Calu3 (cell line): ENCODE measurements at regions not wholly inside any gene's neighbourhood (a gene's known extent, or its start where the extent isn't known, plus 50 kb on each side); places are given as distances from the start of the nearest gene placed in this dataset.

ENCODE experiments used
- BruUV-seq: library from RNA; stranded (reverse); fragments of 400-500 nt; replicated peaks from 2 replicates; lab custom pipeline; 2021; lab: Mats Ljungman, UMichigan
- CTCF ChIA-PET: fragments of 300-600 bp; sonication (Branson Sonifier 250); formaldehyde crosslinking; loops from one replicate; lab custom pipeline; 2022; ENCODE audit warnings: antibody characterized with exemption; lab: Charles Lee
- DNase-seq: peaks from one replicate; pipeline ENCODE4 v3.0.0; 2022
- H3K27ac Mint-ChIP-seq: one replicate; pipeline ENCODE4 v1.8.0; 2022; ENCODE audit warnings: mixed read lengths; ENCODE audit not compliant: unreplicated experiment
- H3K27me3 Mint-ChIP-seq: one replicate; pipeline ENCODE4 v1.8.0; 2022; ENCODE audit warnings: mixed read lengths; ENCODE audit not compliant: unreplicated experiment
- H3K36me3 Mint-ChIP-seq: one replicate; pipeline ENCODE4 v1.8.0; 2022; ENCODE audit warnings: mild to moderate bottlenecking, moderate library complexity, mixed read lengths; ENCODE audit not compliant: insufficient read depth, unreplicated experiment
- H3K4me1 Mint-ChIP-seq: one replicate; pipeline ENCODE4 v1.8.0; 2022; ENCODE audit warnings: mild to moderate bottlenecking, low read depth, mixed read lengths; ENCODE audit not compliant: unreplicated experiment
- H3K4me3 Mint-ChIP-seq: one replicate; pipeline ENCODE4 v1.8.0; 2022; ENCODE audit warnings: mild to moderate bottlenecking, low read depth, moderate library complexity, mixed read lengths; ENCODE audit not compliant: unreplicated experiment
- H3K9me3 Mint-ChIP-seq: one replicate; pipeline ENCODE4 v1.8.0; 2022; ENCODE audit warnings: low read depth, mixed read lengths; ENCODE audit not compliant: unreplicated experiment
- intact Hi-C: fragments of 100-400 bp; cut with micrococcal nuclease; formaldehyde crosslinking; loops from one replicate; pipeline ENCODE4 v1.10.0; 2022; ENCODE audit not compliant: unreplicated experiment
- TF ChIP-seq, protein P1 (sequence below): fragments of 200-600 bp; IDR thresholded peaks from one replicate; pipeline ENCODE4 v1.8.0; 2022; ENCODE audit warnings: antibody characterized with exemption; ENCODE audit not compliant: unreplicated experiment

DNA sequence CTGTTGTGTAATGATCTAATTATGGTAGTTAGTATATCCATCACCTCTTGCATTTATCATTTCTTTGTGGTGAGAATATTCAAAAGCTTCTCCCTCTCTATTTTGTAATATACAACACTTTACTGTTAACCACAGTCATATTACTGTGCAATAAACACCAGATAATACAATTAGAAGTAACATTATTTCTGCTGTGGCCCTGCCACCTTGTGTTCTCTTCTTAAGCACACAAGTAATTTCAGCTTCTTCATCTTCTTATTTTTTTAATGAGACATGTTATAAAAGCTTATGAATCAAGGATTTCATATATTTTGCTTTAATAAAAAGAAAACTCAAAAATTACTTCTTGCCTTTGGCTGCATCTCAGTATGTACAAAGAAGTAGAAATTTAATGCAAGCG, 675.2 kb upstream of the INTU start:
- intact Hi-C loops: no loop called here
- CTCF ChIA-PET: no interaction called here
- Mint-ChIP-seq H3K27ac (no peak overlapping the region), H3K36me3 (no peaks in the 10 kb centered on the region), H3K4me1 (no peaks in the 10 kb centered on the region), H3K27me3 (no peaks in the 10 kb centered on the region), H3K4me3 (no peak overlapping the region), H3K9me3 (no peaks in the 10 kb centered on the region)
- no peak for DNase-seq
- TF ChIP-seq, protein P1, sequence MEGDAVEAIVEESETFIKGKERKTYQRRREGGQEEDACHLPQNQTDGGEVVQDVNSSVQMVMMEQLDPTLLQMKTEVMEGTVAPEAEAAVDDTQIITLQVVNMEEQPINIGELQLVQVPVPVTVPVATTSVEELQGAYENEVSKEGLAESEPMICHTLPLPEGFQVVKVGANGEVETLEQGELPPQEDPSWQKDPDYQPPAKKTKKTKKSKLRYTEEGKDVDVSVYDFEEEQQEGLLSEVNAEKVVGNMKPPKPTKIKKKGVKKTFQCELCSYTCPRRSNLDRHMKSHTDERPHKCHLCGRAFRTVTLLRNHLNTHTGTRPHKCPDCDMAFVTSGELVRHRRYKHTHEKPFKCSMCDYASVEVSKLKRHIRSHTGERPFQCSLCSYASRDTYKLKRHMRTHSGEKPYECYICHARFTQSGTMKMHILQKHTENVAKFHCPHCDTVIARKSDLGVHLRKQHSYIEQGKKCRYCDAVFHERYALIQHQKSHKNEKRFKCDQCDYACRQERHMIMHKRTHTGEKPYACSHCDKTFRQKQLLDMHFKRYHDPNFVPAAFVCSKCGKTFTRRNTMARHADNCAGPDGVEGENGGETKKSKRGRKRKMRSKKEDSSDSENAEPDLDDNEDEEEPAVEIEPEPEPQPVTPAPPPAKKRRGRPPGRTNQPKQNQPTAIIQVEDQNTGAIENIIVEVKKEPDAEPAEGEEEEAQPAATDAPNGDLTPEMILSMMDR: no peak
- BruUV-seq: no TSS peak

DNA sequence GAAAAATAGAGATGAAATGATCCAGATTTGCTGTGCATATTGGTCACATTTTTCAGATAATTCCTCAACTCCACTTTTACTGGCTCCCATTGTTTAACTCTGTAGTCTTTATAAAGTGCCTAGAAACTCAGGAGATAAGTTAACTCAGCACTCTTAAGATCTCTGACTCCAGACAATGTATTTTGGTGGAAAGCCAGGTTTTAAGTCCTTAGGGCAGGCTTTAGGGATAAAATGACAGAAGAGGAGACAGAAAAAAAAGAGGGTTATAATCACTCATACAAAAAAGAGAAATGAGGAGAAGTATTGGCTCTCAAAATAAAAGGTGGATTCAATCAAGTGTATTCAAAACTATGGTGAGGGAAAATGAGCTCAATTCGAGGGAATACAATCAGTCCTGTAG, 674.8 kb upstream of the INTU start:
- no peaks in the 10 kb centered on the region for H3K27me3 Mint-ChIP-seq
- intact Hi-C loops: no loop called here
- no peaks in the 10 kb centered on the region for H3K4me1 Mint-ChIP-seq
- BruUV-seq: no TSS peak
- H3K4me3 Mint-ChIP-seq: no peak overlapping the region
- H3K36me3 Mint-ChIP-seq: no peaks in the 10 kb centered on the region
- H3K9me3 Mint-ChIP-seq: no peaks in the 10 kb centered on the region
- TF ChIP-seq, protein P1: no peak
- CTCF ChIA-PET: no interaction called here
- DNase-seq: no peak
- no peak overlapping the region for H3K27ac Mint-ChIP-seq

DNA sequence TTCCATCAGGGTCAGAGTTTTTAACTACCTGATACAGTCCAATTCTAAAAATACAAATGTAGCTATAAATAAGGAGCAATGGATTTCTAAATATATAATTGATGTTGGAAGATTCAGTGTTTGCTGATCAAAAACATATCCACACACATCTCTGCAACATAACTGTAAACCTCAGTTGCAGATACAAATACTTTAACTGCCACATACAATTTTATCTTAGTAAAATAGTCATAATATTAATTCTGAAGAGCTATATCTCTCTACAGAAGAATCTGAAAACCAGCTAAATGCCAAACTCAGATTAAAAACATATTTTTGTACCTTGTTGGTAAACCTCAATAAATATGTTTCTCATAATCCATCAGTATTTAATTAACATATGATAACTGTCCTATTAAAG, 674.3 kb upstream of the INTU start:
- Mint-ChIP-seq H3K27ac (no peak overlapping the region), H3K4me1 (no peaks in the 10 kb centered on the region), H3K36me3 (no peaks in the 10 kb centered on the region), H3K9me3 (no peaks in the 10 kb centered on the region), H3K4me3 (no peak overlapping the region), H3K27me3 (no peaks in the 10 kb centered on the region)
- no TSS peak for BruUV-seq
- TF ChIP-seq, protein P1: no peak
- intact Hi-C loops: no loop called here
- CTCF ChIA-PET: interaction anchor here (0.6 kb wide), 1 partner anchor 1868 kb away, joined by 6 read pairs; no protein-coding TSS in a partner anchor
- no peak for DNase-seq

DNA sequence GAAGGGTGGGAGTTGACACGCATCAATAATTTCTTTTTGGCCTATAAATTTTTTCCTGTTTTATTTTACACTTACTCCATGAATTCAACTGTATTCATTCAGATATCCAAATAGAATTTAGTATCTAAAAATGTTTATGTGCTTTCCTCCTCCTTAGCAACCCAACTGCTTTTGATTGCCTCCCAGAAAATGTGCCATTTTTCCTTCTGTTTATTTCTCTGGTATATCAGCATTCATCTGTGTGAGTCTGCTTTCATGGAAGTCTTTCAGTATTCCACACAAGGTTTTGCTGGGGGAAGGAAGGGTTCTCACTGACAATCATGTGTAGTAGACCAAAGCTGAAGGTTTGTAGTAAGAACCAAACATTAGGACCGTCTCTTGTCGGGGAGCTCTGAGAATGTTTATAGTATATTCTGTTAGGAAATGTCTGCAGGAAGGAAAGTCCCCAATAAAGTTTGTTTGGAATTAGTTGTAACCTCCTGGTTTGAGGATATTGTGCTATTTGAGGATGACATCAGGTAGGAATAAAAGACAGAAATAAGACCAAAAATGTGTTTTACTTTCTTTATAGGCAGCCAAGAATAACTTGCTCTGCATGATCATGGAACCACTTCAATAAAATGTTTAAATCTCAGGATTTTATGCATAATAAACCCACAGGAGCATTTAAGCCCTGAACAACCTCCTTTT, 673.6 kb upstream of the INTU start:
- Mint-ChIP-seq H3K9me3 (no peaks in the 10 kb centered on the region), H3K27ac (no peak overlapping the region), H3K4me1 (no peaks in the 10 kb centered on the region), H3K4me3 (no peak overlapping the region), H3K36me3 (no peaks in the 10 kb centered on the region), H3K27me3 (no peaks in the 10 kb centered on the region)
- TF ChIP-seq, protein P1: no peak
- CTCF ChIA-PET: no interaction called here
- DNase-seq: no peak
- no TSS peak for BruUV-seq
- intact Hi-C loops: no loop called here
